IMR-90 (cell line): ENCODE measurements at regions not wholly inside any gene's neighbourhood (a gene's known extent, or its start where the extent isn't known, plus 50 kb on each side); places are given as distances from the start of the nearest gene placed in this dataset.
A peak's percentile ranks its signal among the peaks of the same experiment; 100 is the strongest.
"Not testable (repeated sequence)": the region's sequence is repeated elsewhere in the genome, so short reads cannot be mapped to it uniquely, and the experiment has no call there.

Source experiments
- ATAC-seq: fragments of 200-7000 bp; cut with Tn5 transposase; 2 replicates; pipeline ENCODE4 v1.9.1; 2020; ENCODE audit warnings: low read depth, mild to moderate bottlenecking, moderate library complexity
- BruUV-seq: library from RNA; stranded (reverse); fragments of 400-500 nt; replicated peaks from 2 replicates; lab custom pipeline; 2021; lab: Mats Ljungman, UMichigan
- CTCF ChIA-PET: fragments of 300-600 bp; formaldehyde crosslinking; extraction: SDS; loops from one replicate; lab custom pipeline; 2021; ENCODE audit warnings: antibody characterized with exemption; lab: Yijun Ruan, JAX
- POLR2A ChIA-PET: fragments of 300-600 bp; sonication (Branson Sonifier 250); formaldehyde crosslinking; loops from one replicate; lab custom pipeline; 2022; ENCODE audit warnings: antibody characterized with exemption; ENCODE audit not compliant: unreplicated experiment; lab: Charles Lee
- DNase-seq: peaks from one replicate; pipeline ENCODE4 v3.0.0; 2013
- H2AFZ ChIP-seq: replicated peaks from 2 replicates; pipeline ENCODE3; 2013; ENCODE audit warnings: low read length, mild to moderate bottlenecking; ENCODE audit not compliant: poor library complexity
- H2AK5ac ChIP-seq: 2 replicates; pipeline ENCODE4 v1.6.1; 2013; ENCODE audit warnings: low read depth, low read length, inconsistent platforms
- H2AK9ac ChIP-seq: replicated peaks from 2 replicates; pipeline ENCODE3; 2013; ENCODE audit warnings: mild to moderate bottlenecking, low read depth, low read length, moderate library complexity; ENCODE audit not compliant: poor library complexity
- H2BK120ac ChIP-seq: 2 replicates; pipeline ENCODE4 v1.6.1; 2013; ENCODE audit warnings: low read depth, low read length, inconsistent platforms
- H2BK15ac ChIP-seq: 3 replicates; pipeline ENCODE4 v1.6.1; 2013; ENCODE audit warnings: low read depth, low read length, inconsistent platforms
- H2BK20ac ChIP-seq: 2 replicates; pipeline ENCODE4 v1.6.1; 2013; ENCODE audit warnings: low read depth, mild to moderate bottlenecking, inconsistent platforms, low read length, moderate library complexity
- H2BK5ac ChIP-seq: 2 replicates; pipeline ENCODE4 v1.6.1; 2013; ENCODE audit warnings: mild to moderate bottlenecking, low read depth, low read length, inconsistent platforms; ENCODE audit not compliant: poor library complexity, severe bottlenecking
- H3K14ac ChIP-seq: replicated peaks from 2 replicates; pipeline ENCODE4 v1.6.1; 2013; ENCODE audit warnings: low read depth, low read length, inconsistent platforms
- H3K18ac ChIP-seq: 2 replicates; pipeline ENCODE4 v1.6.1; 2013; ENCODE audit warnings: low read depth, low read length, control low read depth
- H3K23ac ChIP-seq: 2 replicates; pipeline ENCODE4 v1.6.1; 2013; ENCODE audit warnings: low read depth, low read length, inconsistent platforms
- H3K27ac ChIP-seq: 2 replicates; pipeline ENCODE4 v1.5.1; 2013; ENCODE audit warnings: mild to moderate bottlenecking, control low read depth, low read length; ENCODE audit not compliant: insufficient read depth
- H3K27me3 ChIP-seq: 2 replicates; pipeline ENCODE4 v1.6.1; 2013; ENCODE audit warnings: low read length; ENCODE audit not compliant: control insufficient read depth, insufficient read depth
- H3K36me3 ChIP-seq: 2 replicates; pipeline ENCODE4 v1.6.1; 2013; ENCODE audit warnings: low read length, mixed read lengths; ENCODE audit not compliant: control insufficient read depth, insufficient read depth
- H3K4ac ChIP-seq: 2 replicates; pipeline ENCODE4 v1.6.1; 2013; ENCODE audit warnings: low read depth, low read length, inconsistent platforms
- H3K4me1 ChIP-seq: 2 replicates; pipeline ENCODE4 v1.6.1; 2013; ENCODE audit warnings: low read length, mixed read lengths; ENCODE audit not compliant: control insufficient read depth, insufficient read depth
- H3K4me2 ChIP-seq: 2 replicates; pipeline ENCODE4 v1.6.1; 2013; ENCODE audit warnings: low read depth, mild to moderate bottlenecking, control low read depth, low read length, moderate library complexity
- H3K4me3 ChIP-seq: 2 replicates; pipeline ENCODE4 v1.5.1; 2013; ENCODE audit warnings: low read depth, mild to moderate bottlenecking, control low read depth, low read length, moderate library complexity; ENCODE audit not compliant: insufficient read depth
- H3K56ac ChIP-seq: 2 replicates; pipeline ENCODE4 v1.6.1; 2013; ENCODE audit warnings: low read length, inconsistent platforms; ENCODE audit not compliant: insufficient read depth; ENCODE audit errors: extremely low read depth
- H3K79me1 ChIP-seq, 2 experiments: 2 replicates each; pipeline ENCODE4 v1.6.1; 2013; ENCODE audit warnings: low read length in 2 of 2, inconsistent platforms in 1 of 2, low read depth in 1 of 2
- H3K9ac ChIP-seq: 2 replicates; pipeline ENCODE4 v1.6.1; 2013; ENCODE audit warnings: low read depth, low read length, control low read depth
- H3K9me1 ChIP-seq: 2 replicates; pipeline ENCODE4 v1.6.1; 2013; ENCODE audit warnings: low read length, inconsistent platforms; ENCODE audit not compliant: insufficient read depth
- H3K9me3 ChIP-seq: 2 replicates; pipeline ENCODE4 v1.6.1; 2013; ENCODE audit warnings: low read length; ENCODE audit not compliant: control insufficient read depth, insufficient read depth
- H4K20me1 ChIP-seq: 2 replicates; pipeline ENCODE4 v1.6.1; 2013; ENCODE audit warnings: low read length, inconsistent platforms; ENCODE audit not compliant: insufficient read depth
- H4K5ac ChIP-seq: 2 replicates; pipeline ENCODE4 v1.6.1; 2013; ENCODE audit warnings: mild to moderate bottlenecking, low read depth, low read length, control low read depth
- H4K8ac ChIP-seq, 2 experiments: 2 replicates each; pipeline ENCODE4 v1.6.1; 2013; ENCODE audit warnings: low read depth in 2 of 2, low read length in 2 of 2, control low read depth in 1 of 2, inconsistent platforms in 1 of 2
- H4K91ac ChIP-seq: 2 replicates; pipeline ENCODE4 v1.6.1; 2013; ENCODE audit warnings: low read depth, low read length, inconsistent platforms; ENCODE audit not compliant: insufficient read depth
- WGBS, 2 experiments: methylation state at CpG; one replicate each; pipeline versions ENCODE4 v1.1.5 to v1.1.7; 2013; ENCODE audit warnings: missing lambda C conversion rate in 2 of 2; ENCODE audit not compliant: insufficient read length in 1 of 2; ENCODE audit errors: extremely low coverage in 2 of 2; 5-methylcytosine and 5-hydroxymethylcytosine counted together
- dilution Hi-C: fragments of 300-500 bp; cut with HindIII; formaldehyde crosslinking; loops from one replicate; pipeline ENCODE4 v1.14.3; 2018; ENCODE audit warnings: low sequenced_read_pairs; ENCODE audit not compliant: unreplicated experiment
- in situ Hi-C: fragments of 300-500 bp; cut with MboI; formaldehyde crosslinking; loops from 3 replicates; pipeline ENCODE4 v1.14.3; 2019; ENCODE audit warnings: low sequenced_read_pairs, inconsistent platforms, mixed read lengths
- intact Hi-C: fragments of 100-400 bp; cut with micrococcal nuclease; formaldehyde crosslinking; loops from 2 replicates; pipeline ENCODE4 v1.10.0; 2022

DNA sequence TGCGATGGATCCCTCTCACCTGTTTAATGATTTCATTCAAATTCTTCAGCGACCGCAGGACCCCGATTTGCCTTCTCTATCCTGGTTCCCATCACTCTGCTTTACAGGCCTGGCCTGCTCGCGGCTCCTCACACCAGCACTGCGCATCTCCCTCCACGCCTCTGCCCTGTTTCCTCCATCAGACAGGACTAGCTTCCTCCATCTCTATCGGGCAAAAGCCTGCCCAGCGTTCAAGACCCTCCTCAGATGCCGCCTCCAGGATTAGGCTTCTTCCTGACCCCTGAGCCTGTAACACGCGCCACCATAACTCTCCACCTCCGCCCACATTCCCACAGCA is 881.1 kb upstream of the DEFB115 start:
- H2BK5ac ChIP-seq, H3K9me3 ChIP-seq, intact Hi-C loops, ATAC-seq, H3K9me1 ChIP-seq, H4K91ac ChIP-seq, in situ Hi-C loops, H4K20me1 ChIP-seq, dilution Hi-C loops, H3K27ac ChIP-seq, H3K4me1 ChIP-seq, H2BK20ac ChIP-seq, H3K36me3 ChIP-seq, BruUV-seq, H2BK15ac ChIP-seq, H2AK5ac ChIP-seq, H3K79me1 ChIP-seq, H2BK120ac ChIP-seq, H2AK9ac ChIP-seq, H3K27me3 ChIP-seq, H3K18ac ChIP-seq, CTCF ChIA-PET, H3K23ac ChIP-seq, DNase-seq: not testable (repeated sequence)
- Histone ChIP-seq H3K4me3 (peak overlapping the region; percentile 97), H3K14ac (peak overlapping the region; percentile 59), H3K4me2 (peak overlapping the region; percentile 78), H2AFZ (peak overlapping the region; percentile 95), H4K8ac (peak overlapping the region; percentile 84 to 86), H3K9ac (peak overlapping the region; percentile 32; the same call in 1 of the 2 replicates), H3K4ac (peak overlapping the region; percentile 12; the same call in 1 of the 2 replicates), H4K5ac (peak overlapping the region; percentile 71), H3K56ac (peak overlapping the region; percentile 17; the same call in 1 of the 2 replicates)
- POLR2A ChIA-PET = interaction anchor here (0.6 kb wide), 2 partner anchors 24 to 47 kb away, joined by 3 to 4 read pairs; no protein-coding TSS in a partner anchor
- WGBS, 2 experiments = 91% methylated on average over 5 of the region's 14 CpGs; no CpG with 5 or more reads in 1 of the 2 experiments
